Fibroblast of lung (primary cell): ENCODE measurements at regions not wholly inside any gene's neighbourhood (a gene's known extent, or its start where the extent isn't known, plus 50 kb on each side); places are given as distances from the start of the nearest gene placed in this dataset.
A peak's percentile ranks its signal among the peaks of the same experiment; 100 is the strongest.

Experiments used
- DNase-seq, 2 donors: peaks; one replicate each; pipeline versions ENCODE4 v3.0.0 to v3.0.0-alpha.2; 2010; ENCODE audit warnings: low read depth in 2 of 2
- H2AFZ ChIP-seq: 2 replicates; pipeline ENCODE4 v1.5.1; 2012; ENCODE audit warnings: low read length, control low read depth, inconsistent platforms
- H3K27ac ChIP-seq: 2 replicates; pipeline ENCODE4 v1.5.1; 2011; ENCODE audit warnings: low read length, control low read depth; ENCODE audit not compliant: insufficient read depth
- H3K27me3 ChIP-seq: 2 replicates; pipeline ENCODE4 v1.5.1; 2011; ENCODE audit warnings: mild to moderate bottlenecking, low read length; ENCODE audit not compliant: control insufficient read depth, insufficient read depth
- H3K36me3 ChIP-seq: 2 replicates; pipeline ENCODE4 v1.5.1; 2011; ENCODE audit warnings: low read length; ENCODE audit not compliant: control insufficient read depth, insufficient read depth
- H3K4me1 ChIP-seq: 2 replicates; pipeline ENCODE4 v1.5.1; 2011; ENCODE audit warnings: low read length; ENCODE audit not compliant: control insufficient read depth, insufficient read depth; ENCODE audit errors: extremely low read depth
- H3K4me2 ChIP-seq: 2 replicates; pipeline ENCODE4 v1.5.1; 2011; ENCODE audit warnings: low read length, control low read depth; ENCODE audit not compliant: insufficient read depth; ENCODE audit errors: extremely low read depth
- H3K4me3 ChIP-seq, 4 experiments: fragments of 200-600 bp in 1 of 4; sonication (generic) in 1 of 4; replicated peaks in 1 of 4; 2 replicates each; pipeline ENCODE4 v1.5.1; 2011 to 2016; ENCODE audit warnings: low read length in 4 of 4, low read depth in 3 of 4, mild to moderate bottlenecking in 3 of 4, control low read depth in 2 of 4, inconsistent platforms in 1 of 4, mixed read lengths in 1 of 4; ENCODE audit not compliant: insufficient read depth in 1 of 4; ENCODE audit errors: control extremely low read depth in 1 of 4
- H3K79me2 ChIP-seq: 2 replicates; pipeline ENCODE4 v1.5.1; 2012; ENCODE audit warnings: mild to moderate bottlenecking, low read length, inconsistent platforms; ENCODE audit not compliant: control insufficient read depth, insufficient read depth
- H3K9ac ChIP-seq: 2 replicates; pipeline ENCODE4 v1.5.1; 2011; ENCODE audit warnings: mild to moderate bottlenecking, low read length, control low read depth; ENCODE audit not compliant: insufficient read depth
- H3K9me3 ChIP-seq: 2 replicates; pipeline ENCODE4 v1.5.1; 2012; ENCODE audit warnings: low read depth, low read length; ENCODE audit not compliant: control insufficient read depth, insufficient read depth
- H4K20me1 ChIP-seq: 2 replicates; pipeline ENCODE4 v1.5.1; 2011; ENCODE audit warnings: low read length; ENCODE audit not compliant: control insufficient read depth, insufficient read depth; ENCODE audit errors: extremely low read depth
- CTCF ChIP-seq, 2 donors: IDR thresholded peaks in 1 of 2; conservative IDR thresholded peaks in 1 of 2; 1 replicate in 1 of 2; 2 replicates in 1 of 2; pipeline ENCODE4 v1.5.1; 2011 to 2012; ENCODE audit warnings: low read length in 2 of 2, control low read depth in 1 of 2, inconsistent platforms in 1 of 2, low read depth in 1 of 2, mild to moderate bottlenecking in 1 of 2
- EZH2 ChIP-seq: IDR thresholded peaks from 2 replicates; pipeline ENCODE4 v1.5.1; 2012; ENCODE audit warnings: low read length, control low read depth, mild to moderate bottlenecking; ENCODE audit errors: missing control alignments

GRCh38 chr1:229209386-229209785 is 61.5 kb upstream of the RAB4A start:
- no peak overlapping the region for H2AFZ ChIP-seq
- peak in 1 of 2 donors; percentile 79 for DNase-seq
- no peak overlapping the region for H3K27ac ChIP-seq
- no peaks in the 10 kb centered on the region for H3K79me2 ChIP-seq
- H3K4me1 ChIP-seq: no peaks in the 10 kb centered on the region
- no peaks in the 10 kb centered on the region for H4K20me1 ChIP-seq
- no peak overlapping the region for H3K4me2 ChIP-seq
- no peak overlapping the region for H3K4me3 ChIP-seq
- no peak overlapping the region for H3K9ac ChIP-seq
- no peaks in the 10 kb centered on the region for H3K27me3 ChIP-seq
- H3K36me3 ChIP-seq: no peaks in the 10 kb centered on the region
- no peaks in the 10 kb centered on the region for H3K9me3 ChIP-seq
- no peak for TF ChIP-seq CTCF (conservative IDR thresholded peaks at IDR 0.05 in 1 of 2, IDR thresholded peaks at IDR 0.05 in 1 of 2; ENCODE audit: low read depth in 1 of 2, low read length in 2 of 2)
- TF ChIP-seq EZH2: no peak

- Histone ChIP-seq H3K27ac (no peak overlapping the region), H3K4me3 (no peak overlapping the region), H3K36me3 (no peaks in the 10 kb centered on the region), H4K20me1 (no peaks in the 10 kb centered on the region), H3K4me2 (no peak overlapping the region), H3K27me3 (no peaks in the 10 kb centered on the region), H3K79me2 (no peaks in the 10 kb centered on the region), H3K9ac (no peak overlapping the region), H3K9me3 (no peaks in the 10 kb centered on the region), H3K4me1 (no peaks in the 10 kb centered on the region), H2AFZ (no peak overlapping the region)
- DNase-seq: peak; percentile 95 to 98
- TF ChIP-seq CTCF (conservative IDR thresholded peaks at IDR 0.05 in 1 of 2, IDR thresholded peaks at IDR 0.05 in 1 of 2; ENCODE audit: low read depth in 1 of 2, low read length in 2 of 2): no peak
- TF ChIP-seq EZH2: no peak
Measured at GRCh38 chr1:229209816-229210215, 61.1 kb upstream of the RAB4A start.

GRCh38 chr1:229210844-229211243 is 60.1 kb upstream of the RAB4A start:
- Histone ChIP-seq H3K9me3 (no peaks in the 10 kb centered on the region), H3K79me2 (no peaks in the 10 kb centered on the region), H3K9ac (no peak overlapping the region), H3K36me3 (no peaks in the 10 kb centered on the region), H3K4me2 (no peak overlapping the region), H2AFZ (no peak overlapping the region), H4K20me1 (no peaks in the 10 kb centered on the region), H3K4me1 (no peaks in the 10 kb centered on the region), H3K27ac (no peak overlapping the region), H3K4me3 (no peak overlapping the region), H3K27me3 (no peaks in the 10 kb centered on the region)
- no peak for DNase-seq
- no peak for TF ChIP-seq EZH2
- TF ChIP-seq CTCF (conservative IDR thresholded peaks at IDR 0.05 in 1 of 2, IDR thresholded peaks at IDR 0.05 in 1 of 2; ENCODE audit: low read depth in 1 of 2, low read length in 2 of 2): no peak
